Umbilical cord (tissue), 1 donor: ENCODE measurements at regions not wholly inside any gene's neighbourhood (a gene's known extent, or its start where the extent isn't known, plus 50 kb on each side); places are given as distances from the start of the nearest gene placed in this dataset.

Experiments used
- DNase-seq: peaks from one replicate; pipeline ENCODE4 v3.0.0-alpha.2; 2015; ENCODE audit warnings: low spot score

DNA sequence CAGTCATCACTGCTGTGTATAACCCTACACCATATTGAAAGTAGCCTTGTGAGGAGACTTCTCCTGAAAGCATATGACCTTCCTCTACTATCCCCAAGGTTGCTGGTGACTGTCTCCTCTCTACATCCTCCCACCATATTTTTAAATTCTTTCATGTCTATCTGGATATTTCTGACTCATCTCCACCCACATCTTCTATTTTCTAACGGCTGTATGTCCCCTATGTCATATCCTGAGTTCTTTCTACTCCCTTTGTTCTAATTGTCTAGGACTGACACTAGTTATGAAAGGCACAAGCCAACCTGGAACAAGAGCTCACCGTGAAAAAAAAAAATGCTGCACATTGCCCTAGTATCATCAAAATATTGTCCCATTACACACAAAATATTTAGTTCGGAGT lies 218.3 kb upstream of the ZNF462 start:
- no peak for DNase-seq

GRCh38 chr9:106648799-106649198 lies 214.2 kb upstream of the ZNF462 start:
- no peak for DNase-seq

DNA sequence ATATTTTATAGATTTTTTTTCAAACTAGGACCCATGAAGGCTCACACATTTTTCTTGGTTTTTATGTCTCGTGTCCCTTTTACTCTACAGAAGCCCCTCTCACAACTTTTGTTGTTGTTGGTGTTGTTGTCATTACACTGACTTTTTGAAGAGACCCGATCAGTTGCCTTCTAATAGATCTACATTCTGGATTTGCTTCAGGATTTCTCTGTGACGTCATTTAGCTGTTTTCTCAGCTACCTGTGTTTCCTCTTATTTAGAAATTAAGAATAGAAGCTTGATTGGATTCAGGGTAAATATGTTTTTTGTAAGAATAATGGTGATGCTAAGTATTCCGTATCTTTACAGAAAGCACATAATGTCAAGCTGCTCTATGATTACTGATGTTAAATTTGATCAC lies 213.3 kb upstream of the ZNF462 start:
- DNase-seq: no peak

DNA sequence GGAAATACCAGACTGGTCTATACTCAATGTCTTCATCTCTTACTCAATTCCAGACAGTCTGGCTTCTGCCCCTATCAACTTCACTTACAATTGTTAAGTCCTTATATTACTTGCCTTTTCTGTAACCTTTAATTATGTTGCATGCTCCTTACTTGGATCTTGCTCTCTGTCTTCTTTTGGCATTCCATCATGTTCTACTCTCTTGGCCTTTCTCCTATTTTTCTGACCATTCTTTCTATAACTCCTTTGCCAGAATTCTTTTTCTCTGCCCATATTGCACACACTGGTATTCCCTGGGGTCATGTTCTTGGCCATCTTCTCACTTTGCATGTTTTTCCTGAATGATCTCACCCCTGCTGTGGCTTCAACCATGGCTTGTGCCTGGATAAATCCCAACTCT lies 209.8 kb upstream of the ZNF462 start:
- no peak for DNase-seq

DNA sequence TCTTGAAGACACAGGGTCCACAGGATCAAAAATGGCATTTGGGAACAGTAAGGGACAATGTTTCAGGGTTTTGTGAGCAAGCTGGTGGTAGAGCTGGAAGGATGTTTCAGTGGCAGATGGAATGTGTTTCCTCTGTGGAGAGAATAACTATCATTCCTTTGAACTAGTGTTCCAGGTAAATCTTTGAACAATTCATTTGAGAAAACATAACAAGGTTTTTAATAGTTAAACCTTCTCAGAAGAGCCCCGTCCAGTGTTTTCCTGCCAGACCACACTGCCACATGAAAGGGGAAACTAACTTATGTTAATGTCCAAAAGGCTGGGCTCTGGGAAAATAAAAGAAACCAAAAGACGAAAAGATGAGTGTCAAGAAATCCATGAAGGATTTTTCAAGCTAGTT lies 207.0 kb upstream of the ZNF462 start:
- DNase-seq: no peak

DNA sequence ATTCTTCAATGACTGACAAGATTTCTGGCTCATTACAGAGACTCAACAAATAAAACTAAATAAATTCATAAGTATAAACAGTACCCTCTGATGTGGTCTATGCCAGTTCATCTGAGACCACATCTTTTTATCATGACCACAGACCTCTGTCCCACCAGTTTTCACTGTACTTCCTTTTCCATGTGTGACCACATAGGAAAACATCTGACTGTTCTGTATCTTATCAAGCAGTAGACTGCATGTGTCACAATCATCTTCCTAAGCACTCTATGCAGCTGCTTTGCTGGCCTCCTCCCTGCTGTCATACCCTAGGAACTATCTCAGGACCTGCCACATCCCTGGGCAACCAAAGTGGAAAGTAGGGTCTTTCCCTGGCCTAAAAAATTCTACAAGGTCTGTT lies 205.0 kb upstream of the ZNF462 start:
- no peak for DNase-seq

DNA sequence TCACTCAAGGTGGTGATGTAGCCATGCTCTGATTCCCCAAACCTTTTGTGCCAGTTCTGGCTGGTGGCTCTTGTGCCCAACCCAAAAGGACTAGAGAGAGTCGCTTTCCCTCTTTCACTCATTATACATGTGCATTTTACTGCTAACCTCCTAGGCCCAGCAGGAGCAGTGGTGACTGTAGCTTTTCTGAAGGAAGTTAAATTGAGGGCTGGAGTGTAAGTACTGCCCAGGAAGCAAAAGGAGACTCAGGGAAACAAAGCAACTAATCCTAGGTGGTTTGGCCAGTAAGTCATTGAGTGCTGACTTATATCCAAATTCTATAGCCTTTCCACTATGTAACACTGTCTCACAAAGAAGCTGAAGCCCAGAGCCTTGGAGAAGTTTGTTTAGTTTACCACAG lies 194.4 kb upstream of the ZNF462 start:
- no peak for DNase-seq

DNA sequence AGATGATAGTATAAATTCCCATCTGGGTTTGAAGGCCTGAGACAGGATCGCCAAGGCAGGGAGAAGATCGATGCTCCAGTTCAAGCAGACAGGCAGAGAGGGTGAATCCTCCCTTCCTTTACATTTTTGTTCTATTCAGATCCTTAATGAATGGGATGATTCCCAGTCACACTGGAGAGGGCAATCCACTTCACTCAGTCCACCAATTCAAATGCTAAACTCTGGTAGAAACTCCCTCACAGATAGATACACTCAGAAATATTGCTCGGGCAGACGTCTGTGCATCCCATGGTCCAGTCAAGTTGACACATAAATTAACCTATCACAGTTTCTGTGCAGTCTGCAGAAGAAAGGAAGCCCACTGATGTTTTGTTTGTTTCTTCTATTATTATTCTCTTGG lies 193.1 kb upstream of the ZNF462 start:
- no peak for DNase-seq

DNA sequence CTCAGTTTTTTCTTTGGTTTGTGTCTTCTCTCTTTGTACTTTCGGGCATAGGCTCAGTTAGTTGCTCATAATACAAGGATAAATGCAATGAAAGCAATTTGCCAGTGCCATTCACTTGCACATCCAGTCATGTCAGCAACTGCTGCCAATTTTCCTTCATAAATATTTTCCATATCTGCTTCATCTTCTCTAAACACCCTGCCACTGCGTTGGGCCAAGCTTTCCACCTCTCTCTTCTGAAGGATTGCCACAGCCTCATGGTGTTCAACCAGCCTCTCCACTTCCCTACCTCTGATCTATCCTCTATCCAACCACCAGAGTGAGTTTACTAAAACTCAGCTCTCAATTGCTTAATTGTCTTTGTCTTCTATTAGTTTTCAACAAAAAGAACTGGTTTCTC lies 192.5 kb upstream of the ZNF462 start:
- no peak for DNase-seq

DNA sequence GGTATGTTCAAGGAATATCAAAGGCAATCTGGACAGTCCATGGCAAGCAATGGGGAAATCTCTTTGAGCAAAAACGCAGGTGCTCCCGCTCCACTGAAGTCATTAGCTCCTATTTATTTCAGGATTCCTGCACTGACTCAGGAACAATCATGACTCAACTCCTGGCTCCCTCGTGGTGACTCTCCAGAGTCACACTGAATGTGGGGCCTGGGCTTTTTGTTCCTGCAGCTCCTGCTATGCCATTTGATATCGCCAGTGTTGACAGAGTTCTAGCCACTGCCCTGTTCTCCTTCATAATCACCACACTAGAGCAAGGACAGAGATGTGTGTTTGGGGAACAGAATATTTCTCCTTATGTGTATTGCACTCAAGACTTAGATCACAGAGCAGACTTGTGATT lies 187.2 kb upstream of the ZNF462 start:
- DNase-seq: no peak

DNA sequence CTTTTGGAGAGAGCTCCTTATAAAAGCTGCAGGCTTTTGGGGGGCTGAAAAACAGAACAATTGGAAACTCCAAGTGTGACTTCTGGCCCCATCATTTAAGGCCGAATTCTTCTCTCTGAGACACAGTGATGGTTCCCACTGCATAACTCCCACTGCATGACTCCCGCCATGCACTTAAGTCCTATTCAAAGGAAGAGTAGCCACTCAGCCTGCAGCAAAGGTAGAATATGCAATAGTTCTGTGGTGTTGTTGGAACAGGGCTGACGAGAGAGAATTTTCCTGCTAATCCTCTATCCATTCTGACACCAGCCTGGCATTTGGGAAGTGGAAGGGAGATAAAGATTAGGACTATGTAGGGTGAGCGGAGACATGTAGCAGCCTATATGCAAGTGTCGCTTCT lies 185.6 kb upstream of the ZNF462 start:
- DNase-seq: no peak

- no peak for DNase-seq
Measured at GRCh38 chr9:106677830-106678229, 185.1 kb upstream of the ZNF462 start.

GRCh38 chr9:106678273-106678672 lies 184.7 kb upstream of the ZNF462 start:
- DNase-seq: no peak

DNA sequence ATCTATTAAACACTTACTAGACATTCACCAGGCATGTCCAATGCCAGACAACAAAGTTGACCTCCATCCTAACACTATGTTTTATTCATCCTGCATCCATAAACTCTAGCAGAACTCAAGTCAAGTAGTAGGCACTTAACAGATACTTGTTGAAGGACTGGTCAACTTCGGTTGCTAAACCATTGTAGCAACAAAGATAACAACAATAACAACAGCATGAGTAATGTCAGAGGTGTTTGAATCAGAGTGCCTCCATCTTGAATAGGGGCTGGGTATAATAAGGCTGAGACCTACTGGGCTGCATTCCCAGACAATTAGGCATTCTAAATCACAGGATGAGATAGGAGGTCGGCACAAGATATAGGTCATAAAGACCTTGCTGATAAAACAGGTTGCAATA lies 180.5 kb upstream of the ZNF462 start:
- no peak for DNase-seq

- DNase-seq: no peak
Measured at GRCh38 chr9:106683454-106683853, 179.5 kb upstream of the ZNF462 start.

GRCh38 chr9:106684940-106685695 lies 177.8 kb upstream of the ZNF462 start:
- DNase-seq: no peak

GRCh38 chr9:106689089-106689488 lies 173.9 kb upstream of the ZNF462 start:
- DNase-seq: no peak

DNA sequence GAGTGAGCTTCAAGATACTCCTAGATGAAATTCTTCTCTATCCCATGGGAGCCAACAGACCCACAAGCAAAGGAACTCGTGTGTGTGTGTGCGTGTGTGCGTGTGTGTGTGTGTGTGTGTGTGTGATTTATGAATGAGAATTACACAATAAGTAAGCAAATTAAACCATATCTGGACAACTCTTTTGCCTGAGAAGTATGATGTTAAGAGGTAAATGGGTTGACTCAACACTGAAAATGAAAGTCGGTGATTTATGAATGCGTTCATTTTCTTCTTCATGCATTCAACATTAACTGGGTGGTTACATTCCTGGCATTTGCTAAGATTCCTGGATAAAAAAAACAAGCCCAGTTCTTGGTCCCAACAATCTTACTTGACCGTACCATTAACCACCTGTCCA lies 171.3 kb upstream of the ZNF462 start:
- DNase-seq: no peak

- no peak for DNase-seq
Measured at GRCh38 chr9:106693558-106693957, 169.4 kb upstream of the ZNF462 start.

GRCh38 chr9:106696804-106697203 lies 166.2 kb upstream of the ZNF462 start:
- no peak for DNase-seq

DNA sequence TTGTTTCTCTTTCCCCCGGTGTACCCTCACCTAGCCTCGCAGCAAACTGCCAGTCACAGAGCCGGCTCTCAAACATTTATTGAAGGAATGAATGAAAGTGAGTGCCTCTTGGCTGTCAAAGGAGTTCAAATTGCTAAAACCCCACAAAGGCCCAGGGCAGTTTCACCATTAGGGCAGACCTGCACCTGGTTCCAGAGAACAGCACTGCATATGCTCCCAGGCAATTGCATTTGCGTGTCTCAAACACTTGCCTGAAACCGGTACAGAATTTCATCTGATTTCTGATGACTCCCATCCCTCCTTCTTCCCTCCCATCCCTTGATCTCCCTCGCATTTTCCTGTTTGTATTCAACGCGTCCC lies 165.6 kb upstream of the ZNF462 start:
- no peak for DNase-seq

DNA sequence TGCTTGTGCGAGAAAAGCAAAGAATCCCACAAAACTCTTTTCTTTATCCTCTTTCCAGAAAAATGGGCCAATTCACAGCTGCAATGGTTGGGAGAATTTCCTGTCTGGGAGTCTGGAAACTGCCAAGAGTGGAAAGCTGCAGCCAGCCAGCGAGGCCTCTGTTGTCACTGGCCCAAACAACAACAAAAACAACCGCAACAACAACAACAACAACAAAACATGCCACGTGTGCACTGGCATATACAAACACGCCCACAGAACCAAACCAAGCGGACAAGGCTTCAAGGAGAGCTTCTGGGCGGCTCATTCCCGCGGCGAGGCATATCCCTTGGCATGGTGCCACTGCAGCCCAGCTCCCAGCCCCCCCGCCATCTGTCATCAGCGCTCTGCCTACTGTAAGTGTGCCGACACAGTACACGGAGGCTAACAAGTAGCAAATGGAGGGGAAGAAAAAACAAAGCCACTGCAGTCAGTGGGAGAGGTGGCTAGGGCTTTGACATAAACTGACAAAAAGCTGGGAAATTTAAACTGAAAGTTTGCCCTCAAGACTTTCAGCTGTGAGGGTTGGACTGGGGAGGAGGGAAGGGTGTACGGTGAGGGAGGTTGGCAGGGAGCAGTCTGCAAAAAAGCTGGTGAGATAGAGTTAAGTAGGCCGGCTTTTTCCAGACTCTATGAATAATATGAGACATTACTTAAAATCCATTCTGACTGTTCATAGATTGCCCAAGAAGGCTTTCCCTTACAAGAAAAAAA lies 165.0 kb upstream of the ZNF462 start:
- DNase-seq: peak; percentile 93

DNA sequence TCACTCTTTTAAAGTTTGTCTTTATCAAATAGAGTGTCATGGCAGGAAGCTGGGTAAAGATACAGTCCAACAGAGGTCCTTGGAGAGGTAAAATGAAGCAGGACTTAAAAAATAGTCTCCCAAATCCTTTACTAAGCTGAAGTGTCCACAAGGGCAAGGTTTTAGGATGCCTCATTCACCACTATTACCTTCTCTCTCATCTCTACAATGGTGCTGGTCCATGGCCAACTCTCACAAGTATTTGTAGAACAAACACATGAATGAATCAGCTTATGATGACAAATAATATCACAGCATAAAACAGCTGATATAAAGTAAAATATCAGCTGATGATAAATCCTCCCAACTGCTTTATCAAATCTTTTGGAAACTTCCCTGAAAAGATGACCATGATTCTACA lies 162.3 kb upstream of the ZNF462 start:
- DNase-seq: no peak

DNA sequence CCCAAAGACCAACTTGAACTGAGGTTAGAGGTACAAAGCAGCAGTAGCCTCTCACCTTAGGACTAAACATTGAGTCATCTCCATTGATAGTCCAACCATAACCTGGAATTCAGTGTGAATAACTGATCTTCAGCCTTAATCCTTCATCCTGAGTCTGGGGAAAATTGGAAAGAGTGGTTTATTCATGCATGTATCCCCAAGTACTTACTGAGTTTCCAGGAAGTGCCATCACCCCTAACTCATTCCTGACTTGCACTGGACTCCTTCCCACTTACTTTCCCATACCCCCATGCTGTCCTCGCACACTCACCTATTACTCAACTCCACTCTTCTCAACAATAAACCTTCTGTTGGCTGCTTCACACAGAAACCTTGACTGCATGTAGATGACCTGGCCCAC lies 161.4 kb upstream of the ZNF462 start:
- DNase-seq: no peak
